Sigmoid colon (tissue), 6 donors: ENCODE measurements at regions not wholly inside any gene's neighbourhood (a gene's known extent, or its start where the extent isn't known, plus 50 kb on each side); places are given as distances from the start of the nearest gene placed in this dataset.
A peak's percentile ranks its signal among the peaks of the same experiment; 100 is the strongest.
"Not testable (repeated sequence)": the region's sequence is repeated elsewhere in the genome, so short reads cannot be mapped to it uniquely, and the experiment has no call there.

ENCODE experiments used
- DNase-seq: peaks from one replicate; pipeline ENCODE4 v3.0.0-alpha.2; 2019
- H3K27ac ChIP-seq, 4 donors: fragments of 200-600 bp; sonication (generic); one replicate each; pipeline ENCODE4 v1.5.1; 2016 to 2019; ENCODE audit warnings: mild to moderate bottlenecking in 1 of 4
- H3K27me3 ChIP-seq, 3 donors: fragments of 200-600 bp; sonication (generic); one replicate each; pipeline ENCODE4 v1.5.1; 2019; ENCODE audit warnings: mild to moderate bottlenecking in 1 of 3
- H3K36me3 ChIP-seq, 4 donors: fragments of 200-600 bp; sonication (generic); one replicate each; pipeline ENCODE4 v1.5.1; 2016 to 2019
- H3K4me1 ChIP-seq, 4 donors: fragments of 200-600 bp; sonication (generic); one replicate each; pipeline ENCODE4 v1.5.1; 2017 to 2019
- H3K4me3 ChIP-seq, 4 donors: fragments of 200-600 bp; sonication (generic); one replicate each; pipeline ENCODE4 v1.5.1; 2017 to 2019; ENCODE audit warnings: mild to moderate bottlenecking in 2 of 4, moderate library complexity in 1 of 4
- H3K9me3 ChIP-seq, 4 donors: fragments of 200-600 bp in 3 of 4; sonication (generic) in 3 of 4; one replicate each; pipeline versions ENCODE4 v1.5.1 to v1.6.1; 2013 to 2019
- EP300 ChIP-seq, 4 donors: sonication (generic); formaldehyde crosslinking; IDR thresholded peaks; one replicate each; pipeline ENCODE4 v1.6.1; 2017; ENCODE audit warnings: antibody characterized with exemption in 4 of 4
- POLR2A ChIP-seq, 2 donors: fragments of 450-650 bp; IDR thresholded peaks; one replicate each; pipeline ENCODE4 v1.6.1; 2016; ENCODE audit warnings: antibody characterized with exemption in 2 of 2, mild to moderate bottlenecking in 2 of 2, moderate library complexity in 2 of 2
- POLR2AphosphoS5 ChIP-seq, 4 donors: sonication (generic); formaldehyde crosslinking; IDR thresholded peaks; one replicate each; pipeline ENCODE4 v1.6.1; 2017; ENCODE audit warnings: antibody characterized with exemption in 4 of 4
- WGBS, 2 donors: extraction: QIAGEN DNeasy Blood & Tissue Kit; methylation state at CpG; one replicate each; pipeline ENCODE4 v1.1.7; 2013; 5-methylcytosine and 5-hydroxymethylcytosine counted together
- intact Hi-C: fragments of 100-400 bp; cut with DNase I; formaldehyde crosslinking; loops from one replicate; pipeline ENCODE4 v1.15.1; 2023
- TF ChIP-seq, protein P1 (sequence below), 4 experiments: fragments of 450-650 bp in 3 of 4; fragments of 200-600 bp in 1 of 4; IDR thresholded peaks; one replicate each; pipeline ENCODE4 v1.5.1; 2016 to 2019; ENCODE audit warnings: antibody characterized with exemption in 4 of 4, mild to moderate bottlenecking in 3 of 4, moderate library complexity in 2 of 4
- donor health status: healthy with polysubstance abuse.
- donor health status: healthy.

GRCh38 chr17:16873174-16874035 lies 98.5 kb downstream of the TNFRSF13B start:
- H3K9me3 ChIP-seq = no peaks in the 10 kb centered on the region
- H3K27ac ChIP-seq = no peak overlapping the region
- 21 to 42% methylated on average over 15 of the region's 15 CpGs for WGBS, 2 donors
- no peak for DNase-seq
- no peaks in the 10 kb centered on the region for H3K4me1 ChIP-seq
- no peak overlapping the region for H3K4me3 ChIP-seq
- TF ChIP-seq POLR2AphosphoS5 (IDR thresholded peaks at IDR 0.05) = no peak
- no peak for TF ChIP-seq POLR2A (IDR thresholded peaks at IDR 0.05)
- TF ChIP-seq, protein P1, sequence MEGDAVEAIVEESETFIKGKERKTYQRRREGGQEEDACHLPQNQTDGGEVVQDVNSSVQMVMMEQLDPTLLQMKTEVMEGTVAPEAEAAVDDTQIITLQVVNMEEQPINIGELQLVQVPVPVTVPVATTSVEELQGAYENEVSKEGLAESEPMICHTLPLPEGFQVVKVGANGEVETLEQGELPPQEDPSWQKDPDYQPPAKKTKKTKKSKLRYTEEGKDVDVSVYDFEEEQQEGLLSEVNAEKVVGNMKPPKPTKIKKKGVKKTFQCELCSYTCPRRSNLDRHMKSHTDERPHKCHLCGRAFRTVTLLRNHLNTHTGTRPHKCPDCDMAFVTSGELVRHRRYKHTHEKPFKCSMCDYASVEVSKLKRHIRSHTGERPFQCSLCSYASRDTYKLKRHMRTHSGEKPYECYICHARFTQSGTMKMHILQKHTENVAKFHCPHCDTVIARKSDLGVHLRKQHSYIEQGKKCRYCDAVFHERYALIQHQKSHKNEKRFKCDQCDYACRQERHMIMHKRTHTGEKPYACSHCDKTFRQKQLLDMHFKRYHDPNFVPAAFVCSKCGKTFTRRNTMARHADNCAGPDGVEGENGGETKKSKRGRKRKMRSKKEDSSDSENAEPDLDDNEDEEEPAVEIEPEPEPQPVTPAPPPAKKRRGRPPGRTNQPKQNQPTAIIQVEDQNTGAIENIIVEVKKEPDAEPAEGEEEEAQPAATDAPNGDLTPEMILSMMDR (IDR thresholded peaks at IDR 0.05) = peak in 1 of 4 experiments; percentile 10
- TF ChIP-seq EP300 (IDR thresholded peaks at IDR 0.05) = no peak
- H3K36me3 ChIP-seq = no peaks in the 10 kb centered on the region
- intact Hi-C loops = no loop called here
- H3K27me3 ChIP-seq = no peaks in the 10 kb centered on the region

- H3K9me3 ChIP-seq = no peaks in the 10 kb centered on the region
- H3K27ac ChIP-seq = no peak overlapping the region
- DNase-seq = no peak
- WGBS, 2 donors = 51 to 72% methylated on average over 16 of the region's 16 CpGs
- intact Hi-C loops = no loop called here
- no peaks in the 10 kb centered on the region for H3K36me3 ChIP-seq
- TF ChIP-seq POLR2A (IDR thresholded peaks at IDR 0.05) (no peak), EP300 (IDR thresholded peaks at IDR 0.05) (no peak), POLR2AphosphoS5 (IDR thresholded peaks at IDR 0.05) (no peak)
- TF ChIP-seq, protein P1 (IDR thresholded peaks at IDR 0.05) = no peak
- H3K4me1 ChIP-seq = no peaks in the 10 kb centered on the region
- H3K27me3 ChIP-seq = no peaks in the 10 kb centered on the region
- no peak overlapping the region for H3K4me3 ChIP-seq
Observed at GRCh38 chr17:16872351-16873173, 99.4 kb downstream of the TNFRSF13B start.

- intact Hi-C loops, H3K36me3 ChIP-seq: not testable (repeated sequence)
- 51 to 83% methylated on average over 17 of the region's 17 CpGs for WGBS, 2 donors
Observed at GRCh38 chr17:16871446-16872190, 100.3 kb downstream of the TNFRSF13B start.

GRCh38 chr17:16870253-16871245 lies 101.4 kb downstream of the TNFRSF13B start:
- TF ChIP-seq, protein P1 (IDR thresholded peaks at IDR 0.05) = no peak
- no peak for TF ChIP-seq POLR2AphosphoS5 (IDR thresholded peaks at IDR 0.05)
- TF ChIP-seq EP300 (IDR thresholded peaks at IDR 0.05) = no peak
- no peak for TF ChIP-seq POLR2A (IDR thresholded peaks at IDR 0.05)
- H3K4me1 ChIP-seq = no peaks in the 10 kb centered on the region
- no peaks in the 10 kb centered on the region for H3K27me3 ChIP-seq
- WGBS, 2 donors = 83 to 89% methylated on average over 26 of the region's 26 CpGs
- no peaks in the 10 kb centered on the region for H3K9me3 ChIP-seq
- intact Hi-C loops = no loop called here
- H3K4me3 ChIP-seq = no peak overlapping the region
- no peak for DNase-seq
- H3K36me3 ChIP-seq = no peaks in the 10 kb centered on the region
- H3K27ac ChIP-seq = no peak overlapping the region

More at GRCh38 chr17:16871446-16872190, 100.3 kb downstream of the TNFRSF13B start:
- not testable (repeated sequence) for H3K9me3 ChIP-seq, H3K27ac ChIP-seq, H3K27me3 ChIP-seq, DNase-seq, H3K4me3 ChIP-seq, H3K4me1 ChIP-seq

DNA sequence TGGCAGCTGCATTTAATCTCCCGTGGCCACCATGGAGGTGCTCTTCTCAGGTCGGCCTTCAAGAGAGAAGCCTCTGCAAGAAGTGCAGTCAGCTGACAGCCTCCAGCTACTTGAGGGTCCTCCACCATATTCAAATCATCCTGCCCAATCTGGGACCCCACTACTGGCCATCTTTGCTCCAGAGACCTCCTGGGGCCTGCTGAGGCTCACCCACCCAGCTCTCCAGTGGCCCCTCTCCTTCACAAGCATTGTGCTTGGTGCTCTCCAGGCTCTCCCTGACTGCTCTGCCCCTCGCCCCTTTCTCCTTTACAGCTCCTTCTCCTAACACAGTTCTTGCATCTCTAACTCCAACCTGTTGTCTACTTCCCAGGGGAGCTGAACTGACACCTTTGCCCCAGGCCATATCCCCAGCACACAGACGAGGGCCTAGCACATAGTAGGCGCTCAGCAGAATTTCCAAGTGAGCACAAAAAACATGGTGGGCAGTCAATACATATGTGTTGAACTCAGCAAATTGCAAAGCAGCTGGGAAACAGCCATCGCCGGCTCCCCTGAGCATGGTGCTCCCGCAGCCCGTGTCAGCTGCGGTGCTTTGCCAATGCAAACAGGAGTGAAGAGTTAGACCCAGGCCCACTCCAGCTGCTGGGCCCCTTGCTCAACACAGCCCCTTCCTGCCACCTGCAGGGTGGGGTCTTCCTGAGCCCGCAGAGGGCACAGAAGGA lies 102.2 kb downstream of the TNFRSF13B start:
- DNase-seq, H3K36me3 ChIP-seq, intact Hi-C loops, H3K4me1 ChIP-seq, H3K9me3 ChIP-seq, H3K27me3 ChIP-seq, H3K4me3 ChIP-seq, H3K27ac ChIP-seq: not testable (repeated sequence)
- WGBS, 2 donors = 91 to 93% methylated on average over 10 to 11 of the region's 11 CpGs

DNA sequence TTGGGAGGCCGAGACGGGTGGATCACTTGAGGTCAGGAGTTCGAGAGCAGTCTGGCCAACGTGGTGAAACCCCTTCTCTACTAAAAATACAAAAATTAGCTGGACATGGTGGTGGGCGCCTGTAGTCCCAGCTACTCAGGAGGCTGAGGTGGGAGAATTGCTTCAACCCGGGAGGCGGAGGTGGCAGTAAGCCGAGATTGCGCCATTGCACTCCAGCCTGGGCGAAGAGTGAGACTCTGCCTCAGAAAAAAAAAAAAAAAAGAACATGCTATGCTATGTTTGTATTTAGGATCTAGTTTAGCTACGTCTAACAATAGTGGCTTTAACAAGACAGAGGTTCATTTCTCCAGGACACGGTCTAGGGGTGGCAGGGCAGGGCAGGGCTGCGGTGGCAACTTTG lies 103.3 kb downstream of the TNFRSF13B start:
- H3K36me3 ChIP-seq, H3K4me3 ChIP-seq, H3K27ac ChIP-seq, H3K4me1 ChIP-seq, intact Hi-C loops, DNase-seq, H3K27me3 ChIP-seq, H3K9me3 ChIP-seq: not testable (repeated sequence)
- 93 to 95% methylated on average over 13 of the region's 13 CpGs for WGBS, 2 donors

GRCh38 chr17:16867545-16867944 lies 104.4 kb downstream of the TNFRSF13B start:
- H3K4me3 ChIP-seq, H3K4me1 ChIP-seq, intact Hi-C loops, H3K36me3 ChIP-seq, H3K9me3 ChIP-seq, H3K27me3 ChIP-seq, H3K27ac ChIP-seq, DNase-seq: not testable (repeated sequence)
- 54 to 85% methylated on average over 3 of the region's 5 CpGs for WGBS, 2 donors
